NCI-H1048 (cell line): ENCODE measurements at regions not wholly inside any gene's neighbourhood (a gene's known extent, or its start where the extent isn't known, plus 50 kb on each side); places are given as distances from the start of the nearest gene placed in this dataset.
A peak's percentile ranks its signal among the peaks of the same experiment; 100 is the strongest.

ENCODE experiments used
- DNase-seq: peaks from one replicate; lab custom pipeline; 2025; lab: John Stamatoyannopoulos, UW

DNA sequence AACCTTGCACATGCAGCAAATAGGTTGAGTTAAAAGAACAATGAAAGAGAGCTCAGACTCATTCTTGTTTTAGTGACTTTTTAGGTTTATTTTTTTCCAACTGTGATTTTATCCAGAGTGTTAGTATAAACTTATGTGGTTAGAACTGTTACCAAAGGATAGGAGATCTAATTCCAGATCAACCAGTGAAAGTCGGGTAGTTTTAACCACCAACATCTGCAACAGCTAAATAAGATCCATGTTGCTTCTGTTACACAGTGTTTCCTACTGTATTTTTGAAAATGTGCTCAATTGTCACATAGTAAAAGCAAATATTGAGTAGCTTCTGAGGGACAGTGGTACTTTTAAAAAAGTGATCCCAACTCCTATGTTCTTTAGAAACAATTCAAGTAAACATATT, 53.9 kb upstream of the ARGLU1 start:
- DNase-seq: no peak

DNA sequence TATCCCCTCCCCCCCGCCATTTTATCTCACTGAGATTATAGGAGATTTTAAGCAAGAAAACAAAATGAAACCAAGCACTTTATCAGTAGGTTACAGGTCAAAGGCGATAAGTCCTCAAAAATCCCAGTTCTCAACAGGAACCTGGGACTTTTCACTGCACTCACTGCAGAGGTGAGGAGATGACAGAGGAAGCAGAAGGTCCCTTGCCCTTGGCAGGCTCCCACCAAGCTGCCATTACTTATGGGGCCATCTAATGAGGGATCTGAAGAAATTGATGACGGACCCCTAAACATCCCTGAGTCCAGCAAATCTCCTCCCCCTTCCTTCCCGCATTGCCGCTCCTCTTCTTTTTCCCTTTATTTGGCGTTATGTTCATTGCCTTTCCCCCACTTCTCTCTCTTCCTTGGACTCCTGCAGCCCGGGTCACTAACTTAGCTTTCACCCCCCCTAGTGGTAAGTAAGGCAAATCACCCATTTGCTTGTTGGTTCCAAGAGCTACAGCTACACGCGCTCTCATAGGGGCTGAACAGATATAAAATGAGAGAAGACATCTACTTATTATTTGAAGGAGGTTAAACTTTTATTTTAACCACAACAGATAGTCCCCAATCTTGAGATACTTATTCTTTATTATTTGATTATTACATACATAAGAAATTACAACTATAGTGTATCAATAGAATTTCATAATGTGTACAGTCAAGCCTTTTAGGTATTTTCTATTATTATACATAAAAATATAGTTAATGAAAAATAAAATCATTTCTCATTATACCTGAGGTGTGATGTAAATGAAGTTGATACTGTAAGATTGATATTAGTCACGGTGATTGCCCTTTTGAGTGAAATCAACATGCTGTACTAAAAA, 52.0 kb upstream of the ARGLU1 start:
- DNase-seq: peak; percentile 10
